T-cell (primary cell): ENCODE measurements at regions not wholly inside any gene's neighbourhood (a gene's known extent, or its start where the extent isn't known, plus 50 kb on each side); places are given as distances from the start of the nearest gene placed in this dataset.

Experiments used
- ATAC-seq, 4 experiments: fragments of 200-7000 bp in 3 of 4; fragments of 150-1000 bp in 1 of 4; cut with Tn5 transposase; replicated peaks in 1 of 4; 1 replicate in 3 of 4; 2 replicates in 1 of 4; pipeline ENCODE4 v1.10.0; 2021; ENCODE audit warnings: moderate library complexity in 3 of 4, mild to moderate bottlenecking in 2 of 4, moderate number of reproducible peaks in 1 of 4
- CTCF ChIA-PET, 2 donors: fragments of 300-600 bp; sonication (Branson Sonifier 250); formaldehyde crosslinking; loops; one replicate each; lab custom pipeline; 2022; ENCODE audit warnings: antibody characterized with exemption in 2 of 2; lab: Charles Lee
- POLR2A ChIA-PET, 2 donors: fragments of 300-600 bp; sonication (Branson Sonifier 250); formaldehyde crosslinking; loops; one replicate each; lab custom pipeline; 2022; ENCODE audit warnings: antibody characterized with exemption in 2 of 2; lab: Charles Lee
- DNase-seq, 35 experiments: peaks; one replicate each; pipeline versions ENCODE4 v3.0.0 to v3.0.0-alpha.2; 2013 to 2023
- H3K27ac ChIP-seq: one replicate; pipeline ENCODE4 v1.5.1; 2013; ENCODE audit warnings: low read length
- H3K27me3 ChIP-seq, 2 experiments: replicated peaks in 1 of 2; 1 replicate in 1 of 2; 2 replicates in 1 of 2; pipeline versions ENCODE4 v1.6.1 to v1.7.0; 2013; ENCODE audit warnings: low read length in 1 of 2, mixed read lengths in 1 of 2; ENCODE audit not compliant: control insufficient read depth in 2 of 2, insufficient read depth in 2 of 2; ENCODE audit errors: extremely low read depth in 1 of 2
- H3K36me3 ChIP-seq, 2 donors: 1 replicate in 1 of 2; 2 replicates in 1 of 2; pipeline versions ENCODE4 v1.6.1 to v1.7.0; 2013; ENCODE audit warnings: low read length in 1 of 2; ENCODE audit not compliant: control insufficient read depth in 2 of 2, insufficient read depth in 1 of 2; ENCODE audit errors: extremely low read depth in 1 of 2
- H3K4me1 ChIP-seq, 2 experiments: 1 replicate in 1 of 2; 2 replicates in 1 of 2; pipeline versions ENCODE4 v1.6.1 to v1.7.0; 2013; ENCODE audit warnings: low read length in 2 of 2, mixed read lengths in 1 of 2; ENCODE audit not compliant: insufficient read depth in 2 of 2, control insufficient read depth in 1 of 2; ENCODE audit errors: extremely low read depth in 1 of 2
- H3K4me3 ChIP-seq, 2 donors: 1 replicate in 1 of 2; 2 replicates in 1 of 2; pipeline versions ENCODE4 v1.5.1 to v1.7.0; 2013; ENCODE audit warnings: mild to moderate bottlenecking in 2 of 2, low read length in 1 of 2, moderate library complexity in 1 of 2; ENCODE audit not compliant: control insufficient read depth in 1 of 2; ENCODE audit errors: extremely low read depth in 1 of 2
- H3K9me3 ChIP-seq: 2 replicates; pipeline ENCODE4 v1.7.0; 2013
- H3K27ac Mint-ChIP-seq, 2 donors: one replicate each; pipeline ENCODE4 v1.8.0; 2020 to 2021; ENCODE audit warnings: mild to moderate bottlenecking in 2 of 2, mixed read lengths in 2 of 2
- H3K27me3 Mint-ChIP-seq, 2 donors: one replicate each; pipeline ENCODE4 v1.8.0; 2021 to 2022; ENCODE audit warnings: mixed read lengths in 2 of 2
- H3K36me3 Mint-ChIP-seq: one replicate; pipeline ENCODE4 v1.8.0; 2021; ENCODE audit warnings: mixed read lengths
- H3K4me1 Mint-ChIP-seq, 3 donors: one replicate each; pipeline ENCODE4 v1.8.0; 2020 to 2022; ENCODE audit warnings: mixed read lengths in 3 of 3, mild to moderate bottlenecking in 1 of 3
- H3K4me3 Mint-ChIP-seq, 3 donors: one replicate each; pipeline ENCODE4 v1.8.0; 2020 to 2022; ENCODE audit warnings: mild to moderate bottlenecking in 3 of 3, mixed read lengths in 3 of 3, moderate library complexity in 3 of 3
- H3K9me3 Mint-ChIP-seq, 3 donors: one replicate each; pipeline ENCODE4 v1.8.0; 2020 to 2022; ENCODE audit warnings: mixed read lengths in 3 of 3
- WGBS: methylation state at CpG from one replicate; pipeline ENCODE4 v1.1.5; 2013; ENCODE audit warnings: missing lambda C conversion rate; ENCODE audit not compliant: insufficient coverage; 5-methylcytosine and 5-hydroxymethylcytosine counted together

- Histone ChIP-seq H3K27ac (no peak overlapping the region), H3K4me3 (no peak overlapping the region), H3K4me1 (no peaks in the 10 kb centered on the region), H3K27me3 (peaks cover 0 to 2% of the 10 kb centered on the region in 2 experiments), H3K36me3 (no peaks in the 10 kb centered on the region), H3K9me3 (no peaks in the 10 kb centered on the region)
- Mint-ChIP-seq H3K9me3 (no peaks in the 10 kb centered on the region), H3K4me3 (no peak overlapping the region), H3K4me1 (peaks cover 0 to 2% (median 0%) of the 10 kb centered on the region in 3 donors), H3K27me3 (peaks cover 2 to 11% of the 10 kb centered on the region in 2 donors), H3K27ac (no peak overlapping the region), H3K36me3 (no peaks in the 10 kb centered on the region)
- 61% methylated on average over 2 of the region's 3 CpGs for WGBS
- ATAC-seq (no peak), DNase-seq (no peak)
- ChIA-PET CTCF (interaction anchor here (0.6 to 2.5 kb wide), 4 partner anchors 40 to 546 kb away, joined by 3 to 8 read pairs (median 6); no protein-coding TSS in a partner anchor), POLR2A (no interaction called here)
Observed at GRCh38 chr2:38467768-38468455, 90.8 kb upstream of the ATL2 start.

- H3K4me1 Mint-ChIP-seq = peaks cover 0 to 2% (median 0%) of the 10 kb centered on the region in 3 donors
Observed at GRCh38 chr2:38466876-38467767, 90.0 kb upstream of the ATL2 start.

GRCh38 chr2:38466409-38466808 lies 89.3 kb upstream of the ATL2 start:
- 71% methylated on average over 3 of the region's 5 CpGs for WGBS
- Mint-ChIP-seq H3K4me1 (peaks cover 0 to 2% (median 0%) of the 10 kb centered on the region in 3 donors), H3K4me3 (no peak overlapping the region), H3K27ac (no peak overlapping the region), H3K9me3 (no peaks in the 10 kb centered on the region), H3K27me3 (peaks cover 0 to under 1% of the 10 kb centered on the region in 2 donors), H3K36me3 (no peaks in the 10 kb centered on the region)
- H3K36me3 ChIP-seq = no peaks in the 10 kb centered on the region
- peaks cover 0 to 2% of the 10 kb centered on the region in 2 experiments for H3K27me3 ChIP-seq
- no peak for DNase-seq
- H3K9me3 ChIP-seq = no peaks in the 10 kb centered on the region
- H3K4me1 ChIP-seq = no peaks in the 10 kb centered on the region
- no peak overlapping the region for H3K27ac ChIP-seq
- no peak overlapping the region for H3K4me3 ChIP-seq
- ChIA-PET POLR2A (no interaction called here), CTCF (interaction anchor here in 1 of 2 donors (1.1 to 1.2 kb wide), 2 partner anchors 150 to 151 kb away, joined by 3 to 13 read pairs; no protein-coding TSS in a partner anchor)
- no peak for ATAC-seq

More at GRCh38 chr2:38466876-38467767, 90.0 kb upstream of the ATL2 start:
- Mint-ChIP-seq H3K4me3 (no peak overlapping the region), H3K27me3 (peaks cover 0 to 7% of the 10 kb centered on the region in 2 donors), H3K9me3 (no peaks in the 10 kb centered on the region), H3K36me3 (no peaks in the 10 kb centered on the region), H3K27ac (no peak overlapping the region)
- Histone ChIP-seq H3K4me1 (no peaks in the 10 kb centered on the region), H3K27me3 (peaks cover 0 to 2% of the 10 kb centered on the region in 2 experiments), H3K4me3 (no peak overlapping the region), H3K9me3 (no peaks in the 10 kb centered on the region), H3K27ac (no peak overlapping the region), H3K36me3 (no peaks in the 10 kb centered on the region)
- WGBS = 91% methylated on average over 6 of the region's 11 CpGs
- no peak for DNase-seq
- CTCF ChIA-PET = interaction anchor here (0.6 to 2.5 kb wide), 5 partner anchors 40 to 545 kb away, joined by 3 to 8 read pairs (median 4); no protein-coding TSS in a partner anchor
- ATAC-seq = no peak
- POLR2A ChIA-PET = no interaction called here

GRCh38 chr2:38465789-38466127 lies 88.7 kb upstream of the ATL2 start:
- ATAC-seq = peak in 2 of 4 experiments; percentile 32 to 40
- peak in 14 of 35 experiments; percentile 0 to 42 (median 4) for DNase-seq

GRCh38 chr2:38464971-38465788 lies 88.1 kb upstream of the ATL2 start:
- Histone ChIP-seq H3K4me1 (no peaks in the 10 kb centered on the region), H3K4me3 (no peak overlapping the region), H3K27ac (no peak overlapping the region), H3K9me3 (no peaks in the 10 kb centered on the region), H3K36me3 (no peaks in the 10 kb centered on the region), H3K27me3 (no peaks in the 10 kb centered on the region)
- POLR2A ChIA-PET = no interaction called here
- 96% methylated on average over 7 of the region's 9 CpGs for WGBS
- Mint-ChIP-seq H3K9me3 (no peaks in the 10 kb centered on the region), H3K4me3 (no peak overlapping the region), H3K27ac (no peak overlapping the region), H3K36me3 (no peaks in the 10 kb centered on the region), H3K27me3 (no peaks in the 10 kb centered on the region), H3K4me1 (peaks cover 0 to 2% (median 0%) of the 10 kb centered on the region in 3 donors)
- no peak for ATAC-seq
- DNase-seq = no peak
- CTCF ChIA-PET = interaction anchor here (0.5 to 1.7 kb wide), 9 partner anchors 9 to 1131 kb away, joined by 3 to 13 read pairs (median 4); no protein-coding TSS in a partner anchor

More at GRCh38 chr2:38465789-38466127, 88.7 kb upstream of the ATL2 start:
- no peak overlapping the region for H3K27ac Mint-ChIP-seq
- H3K36me3 Mint-ChIP-seq = no peaks in the 10 kb centered on the region
- ChIA-PET POLR2A (no interaction called here), CTCF (interaction anchor here (0.5 to 1.7 kb wide), 9 partner anchors 9 to 1131 kb away, joined by 3 to 13 read pairs (median 4); no protein-coding TSS in a partner anchor)
- WGBS = no CpG with 5 or more reads among the region's 4 CpGs
- no peak overlapping the region for H3K4me3 ChIP-seq
- H3K27me3 Mint-ChIP-seq = no peaks in the 10 kb centered on the region
- peaks cover 0 to 2% (median 0%) of the 10 kb centered on the region in 3 donors for H3K4me1 Mint-ChIP-seq
- no peaks in the 10 kb centered on the region for H3K36me3 ChIP-seq
- H3K9me3 Mint-ChIP-seq = no peaks in the 10 kb centered on the region
- H3K4me1 ChIP-seq = no peaks in the 10 kb centered on the region
- H3K4me3 Mint-ChIP-seq = no peak overlapping the region
- H3K9me3 ChIP-seq = no peaks in the 10 kb centered on the region
- no peaks in the 10 kb centered on the region for H3K27me3 ChIP-seq
- H3K27ac ChIP-seq = no peak overlapping the region
